Psoas muscle (tissue), 7 donors: ENCODE measurements at regions not wholly inside any gene's neighbourhood (a gene's known extent, or its start where the extent isn't known, plus 50 kb on each side); places are given as distances from the start of the nearest gene placed in this dataset.

Experiments
- ATAC-seq, 4 donors: fragments of 200-7000 bp; cut with Tn5 transposase; one replicate each; pipeline ENCODE4 v1.9.1; 2020; ENCODE audit warnings: moderate library complexity in 3 of 4, mild to moderate bottlenecking in 2 of 4
- DNase-seq, 2 donors: peaks; one replicate each; pipeline ENCODE4 v3.0.0-alpha.2; 2020
- H3K27ac ChIP-seq: fragments of 200-600 bp; one replicate; pipeline ENCODE4 v1.8.0; 2022
- H3K27me3 ChIP-seq, 3 donors: fragments of 200-600 bp in 1 of 3; one replicate each; pipeline versions ENCODE4 v1.6.1 to v1.8.0; 2013 to 2022; ENCODE audit warnings: low read length in 2 of 3, mild to moderate bottlenecking in 2 of 3, moderate library complexity in 1 of 3; ENCODE audit not compliant: insufficient read depth in 3 of 3
- H3K36me3 ChIP-seq, 2 donors: fragments of 200-600 bp in 1 of 2; one replicate each; pipeline versions ENCODE4 v1.6.1 to v1.8.0; 2013 to 2022; ENCODE audit warnings: low read depth in 1 of 2, mild to moderate bottlenecking in 1 of 2, moderate library complexity in 1 of 2; ENCODE audit not compliant: insufficient read depth in 1 of 2
- H3K4me1 ChIP-seq: fragments of 200-600 bp; one replicate; pipeline ENCODE4 v1.8.0; 2022
- H3K4me3 ChIP-seq: fragments of 200-600 bp; one replicate; pipeline ENCODE4 v1.8.0; 2022; ENCODE audit warnings: mild to moderate bottlenecking
- H3K9me3 ChIP-seq: fragments of 200-600 bp; one replicate; pipeline ENCODE4 v1.8.0; 2022
- CTCF ChIP-seq: fragments of 200-600 bp; IDR thresholded peaks from one replicate; pipeline ENCODE4 v1.8.0; 2022; ENCODE audit warnings: antibody characterized with exemption
- WGBS, 3 donors: extraction: QIAGEN DNeasy Blood & Tissue Kit; methylation state at CpG; one replicate each; pipeline versions ENCODE4 v1.1.6 to v1.1.7; 2013; 5-methylcytosine and 5-hydroxymethylcytosine counted together
- intact Hi-C, 2 donors: fragments of 100-400 bp; cut with DNase I; formaldehyde crosslinking; loops; one replicate each; pipeline versions ENCODE4 v1.11.0 to v1.14.2; 2022
- donor health status: healthy with polysubstance abuse.
- donor health status: DM: no; HTN: no; CAD: no; lungs with moderate emphysema.
- donor health status: Bipolar disorder and iron deficiency.
- donor health status: healthy.
- donor health status: DM: yes; HTN: yes; CAD: no.
- donor health status: DM: no; HTN: no; CAD: no.
- donor health status: DM: yes; HTN: yes; CAD: no.

DNA sequence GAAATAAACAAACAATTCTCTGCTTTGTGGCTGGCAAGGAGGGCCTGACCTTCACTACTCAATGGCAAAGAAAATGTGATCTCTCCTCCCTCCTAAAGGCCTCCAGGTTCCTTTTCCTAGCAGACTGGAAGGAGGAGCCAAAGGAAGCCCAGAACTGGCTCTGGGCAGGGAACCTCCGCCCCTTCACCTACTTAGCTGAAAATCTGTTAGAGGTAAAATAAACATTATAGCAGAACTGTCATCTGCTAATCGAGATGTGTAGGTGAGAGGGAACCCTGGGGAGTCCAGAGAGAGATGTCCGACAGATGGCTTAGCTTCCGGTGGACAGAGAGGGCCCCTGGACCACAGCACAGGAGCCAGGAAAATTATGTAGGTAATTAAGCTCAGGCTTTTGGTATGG is 75.2 kb upstream of the KCNA3 start:
- Histone ChIP-seq H3K4me1 (no peaks in the 10 kb centered on the region), H3K27ac (no peak overlapping the region), H3K4me3 (no peak overlapping the region), H3K27me3 (peaks cover 0 to 6% (median 3%) of the 10 kb centered on the region in 3 donors), H3K36me3 (no peaks in the 10 kb centered on the region), H3K9me3 (no peaks in the 10 kb centered on the region)
- WGBS, 3 donors: 41 to 47% (median 45%) methylated on average over 4 of the region's 4 CpGs
- intact Hi-C loops: no loop called here
- no peak for DNase-seq
- ATAC-seq: no peak
- no peak for TF ChIP-seq CTCF

DNA sequence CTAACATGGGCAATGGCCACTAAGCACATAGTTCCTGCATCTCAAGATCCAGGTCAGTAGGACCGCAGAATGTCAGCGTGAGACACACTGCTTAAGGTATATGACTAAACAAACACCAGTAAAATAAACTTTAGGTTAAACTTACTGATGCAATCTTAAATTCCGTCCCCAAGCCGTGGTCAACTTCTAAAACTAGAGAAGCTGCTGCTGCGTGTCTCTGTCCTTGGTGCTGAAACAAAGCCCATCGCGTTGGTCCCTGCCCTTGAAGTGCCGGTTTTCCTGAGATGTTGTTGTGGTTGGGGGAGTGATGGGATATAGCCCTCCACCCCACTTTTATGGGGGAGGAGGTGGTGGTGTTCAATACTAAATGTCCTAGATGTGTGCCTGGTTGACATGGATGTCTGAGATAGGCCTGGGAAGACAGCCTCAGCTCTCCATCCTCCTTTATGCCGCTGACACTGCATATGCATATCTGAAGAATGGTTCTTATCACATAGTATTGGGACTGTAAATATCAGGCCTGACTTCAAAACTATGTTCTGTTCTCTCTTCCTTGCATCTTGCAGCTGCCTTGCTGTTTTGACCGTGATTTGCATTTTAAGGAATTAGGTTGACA is 72.0 kb upstream of the KCNA3 start:
- no peaks in the 10 kb centered on the region for H3K36me3 ChIP-seq
- WGBS, 3 donors: 20 to 21% (median 20%) methylated on average over 10 of the region's 10 CpGs
- no peak for ATAC-seq
- TF ChIP-seq CTCF: no peak
- peak in 1 of 2 donors; percentile 19 for DNase-seq
- intact Hi-C loops: no loop called here
- no peak overlapping the region for H3K27ac ChIP-seq
- no peaks in the 10 kb centered on the region for H3K9me3 ChIP-seq
- peaks cover 0 to 6% (median 3%) of the 10 kb centered on the region in 3 donors for H3K27me3 ChIP-seq
- no peak overlapping the region for H3K4me3 ChIP-seq
- no peaks in the 10 kb centered on the region for H3K4me1 ChIP-seq

GRCh38 chr1:110743397-110743796 is 68.7 kb upstream of the KCNA3 start:
- Histone ChIP-seq H3K4me3 (no peak overlapping the region), H3K27me3 (peaks cover 0 to 2% (median 0%) of the 10 kb centered on the region in 3 donors), H3K4me1 (no peaks in the 10 kb centered on the region), H3K36me3 (no peaks in the 10 kb centered on the region), H3K9me3 (no peaks in the 10 kb centered on the region), H3K27ac (no peak overlapping the region)
- intact Hi-C loops: no loop called here
- DNase-seq (no peak), ATAC-seq (no peak)
- TF ChIP-seq CTCF: no peak

GRCh38 chr1:110736900-110737605 is 62.3 kb upstream of the KCNA3 start:
- DNase-seq (no peak), ATAC-seq (no peak)
- intact Hi-C loops: no loop called here
- Histone ChIP-seq H3K27ac (no peak overlapping the region), H3K9me3 (no peaks in the 10 kb centered on the region), H3K4me1 (no peaks in the 10 kb centered on the region), H3K36me3 (no peaks in the 10 kb centered on the region), H3K27me3 (peaks cover 0 to 16% (median 0%) of the 10 kb centered on the region in 3 donors), H3K4me3 (no peak overlapping the region)
- 43 to 61% (median 44%) methylated on average over 5 of the region's 5 CpGs for WGBS, 3 donors
- no peak for TF ChIP-seq CTCF
